ENCODE measurements at regions not wholly inside any gene's neighbourhood (a gene's known extent, or its start where the extent isn't known, plus 50 kb on each side); places are given as distances from the start of the nearest gene placed in this dataset.

- intact Hi-C loops (cut with micrococcal nuclease) = no loop called here
- no peaks in the 10 kb centered on the region for H3K9me1 ChIP-seq (replicated peaks; ENCODE audit: control insufficient read depth, extremely low read depth, insufficient read depth, low read length)
- no TSS peak for BruUV-seq (replicated peaks)
- no peaks in the 10 kb centered on the region for H3K9me3 ChIP-seq (replicated peaks; ENCODE audit: control insufficient read depth, insufficient read depth, low read length)
- dilution Hi-C loops (cut with MboI; ENCODE audit: extremely low pct_ligation_motif_present, low sequenced_read_pairs) = no loop called here
- no peak overlapping the region for H3K9ac ChIP-seq (replicated peaks; ENCODE audit: extremely low read depth, insufficient read depth, low read length)
- ChIA-PET POLR2A (no interaction called here), CTCF (no interaction called here)
- no peaks in the 10 kb centered on the region for H3K4me1 ChIP-seq (ENCODE audit: control insufficient read depth, extremely low read depth, insufficient read depth, low read length)
- H2AFZ ChIP-seq (ENCODE audit: low read depth, low read length) = no peak overlapping the region
- H4K20me1 ChIP-seq (replicated peaks; ENCODE audit: control insufficient read depth, extremely low read depth, insufficient read depth, low read length) = no peaks in the 10 kb centered on the region
- no peak for FAIRE-seq
- H3K4me2 ChIP-seq (ENCODE audit: insufficient read depth, low read length) = no peak overlapping the region
- H3K36me3 ChIP-seq (ENCODE audit: control insufficient read depth in 2 of 2, extremely low read depth in 1 of 2, insufficient read depth in 2 of 2, low read length in 2 of 2) = no peaks in the 10 kb centered on the region
- H3K27ac ChIP-seq (ENCODE audit: insufficient read depth, low read depth, low read length) = no peak overlapping the region
- no peaks in the 10 kb centered on the region for H3K79me2 ChIP-seq (ENCODE audit: control insufficient read depth, insufficient read depth, low read length)
- no peak for DNase-seq (ENCODE audit: low read depth, low spot score)
- H3K4me3 ChIP-seq (replicated peaks in 1 of 3; ENCODE audit: insufficient read depth in 1 of 3, low read depth in 1 of 3, low read length in 3 of 3) = no peak overlapping the region
- TF ChIP-seq EZH2 (IDR thresholded peaks at IDR 0.05; ENCODE audit: borderline replicate concordance, low read depth, low read length, severe bottlenecking) (no peak), FOS (IDR thresholded peaks at IDR 0.05; ENCODE audit: borderline replicate concordance, insufficient read depth, low read length) (no peak), MAX (IDR thresholded peaks at IDR 0.05; ENCODE audit: insufficient read depth, insufficient read length) (no peak), POLR2A (IDR thresholded peaks at IDR 0.05; ENCODE audit: low read depth, low read length) (no peak)
- TF ChIP-seq, protein P1, sequence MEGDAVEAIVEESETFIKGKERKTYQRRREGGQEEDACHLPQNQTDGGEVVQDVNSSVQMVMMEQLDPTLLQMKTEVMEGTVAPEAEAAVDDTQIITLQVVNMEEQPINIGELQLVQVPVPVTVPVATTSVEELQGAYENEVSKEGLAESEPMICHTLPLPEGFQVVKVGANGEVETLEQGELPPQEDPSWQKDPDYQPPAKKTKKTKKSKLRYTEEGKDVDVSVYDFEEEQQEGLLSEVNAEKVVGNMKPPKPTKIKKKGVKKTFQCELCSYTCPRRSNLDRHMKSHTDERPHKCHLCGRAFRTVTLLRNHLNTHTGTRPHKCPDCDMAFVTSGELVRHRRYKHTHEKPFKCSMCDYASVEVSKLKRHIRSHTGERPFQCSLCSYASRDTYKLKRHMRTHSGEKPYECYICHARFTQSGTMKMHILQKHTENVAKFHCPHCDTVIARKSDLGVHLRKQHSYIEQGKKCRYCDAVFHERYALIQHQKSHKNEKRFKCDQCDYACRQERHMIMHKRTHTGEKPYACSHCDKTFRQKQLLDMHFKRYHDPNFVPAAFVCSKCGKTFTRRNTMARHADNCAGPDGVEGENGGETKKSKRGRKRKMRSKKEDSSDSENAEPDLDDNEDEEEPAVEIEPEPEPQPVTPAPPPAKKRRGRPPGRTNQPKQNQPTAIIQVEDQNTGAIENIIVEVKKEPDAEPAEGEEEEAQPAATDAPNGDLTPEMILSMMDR (IDR thresholded peaks at IDR 0.05; ENCODE audit: extremely low read depth in 1 of 2, insufficient read depth in 1 of 2, low read depth in 1 of 2, low read length in 2 of 2) = no peak
- peaks cover 10 to 21% of the 10 kb centered on the region in 2 experiments for H3K27me3 ChIP-seq (ENCODE audit: control insufficient read depth in 2 of 2, insufficient read depth in 2 of 2, low read length in 2 of 2)
These were observed 237.6 kb downstream of the CSNK2A3 start for GRCh38 chr11:11115475-11115874.

- no peaks in the 10 kb centered on the region for H3K9me3 ChIP-seq (replicated peaks; ENCODE audit: control insufficient read depth, insufficient read depth, low read length)
- H3K9ac ChIP-seq (replicated peaks; ENCODE audit: extremely low read depth, insufficient read depth, low read length) = no peak overlapping the region
- no peak for FAIRE-seq
- H4K20me1 ChIP-seq (replicated peaks; ENCODE audit: control insufficient read depth, extremely low read depth, insufficient read depth, low read length) = no peaks in the 10 kb centered on the region
- H3K36me3 ChIP-seq (ENCODE audit: control insufficient read depth in 2 of 2, extremely low read depth in 1 of 2, insufficient read depth in 2 of 2, low read length in 2 of 2) = no peaks in the 10 kb centered on the region
- no TSS peak for BruUV-seq (replicated peaks)
- DNase-seq (ENCODE audit: low read depth, low spot score) = no peak
- peaks cover 7 to 17% of the 10 kb centered on the region in 2 experiments for H3K27me3 ChIP-seq (ENCODE audit: control insufficient read depth in 2 of 2, insufficient read depth in 2 of 2, low read length in 2 of 2)
- TF ChIP-seq POLR2A (IDR thresholded peaks at IDR 0.05; ENCODE audit: low read depth, low read length) = no peak
- H3K4me2 ChIP-seq (ENCODE audit: insufficient read depth, low read length) = no peak overlapping the region
- no peaks in the 10 kb centered on the region for H3K4me1 ChIP-seq (ENCODE audit: control insufficient read depth, extremely low read depth, insufficient read depth, low read length)
- POLR2A ChIA-PET = no interaction called here
- intact Hi-C loops (cut with micrococcal nuclease) (no loop called here), dilution Hi-C loops (cut with MboI; ENCODE audit: extremely low pct_ligation_motif_present, low sequenced_read_pairs) (no loop called here)
- CTCF ChIA-PET = no interaction called here
- H3K79me2 ChIP-seq (ENCODE audit: control insufficient read depth, insufficient read depth, low read length) = no peaks in the 10 kb centered on the region
- no peaks in the 10 kb centered on the region for H3K9me1 ChIP-seq (replicated peaks; ENCODE audit: control insufficient read depth, extremely low read depth, insufficient read depth, low read length)
- no peak overlapping the region for H2AFZ ChIP-seq (ENCODE audit: low read depth, low read length)
- no peak overlapping the region for H3K27ac ChIP-seq (ENCODE audit: insufficient read depth, low read depth, low read length)
- no peak overlapping the region for H3K4me3 ChIP-seq (replicated peaks in 1 of 3; ENCODE audit: insufficient read depth in 1 of 3, low read depth in 1 of 3, low read length in 3 of 3)
These were observed 239.4 kb downstream of the CSNK2A3 start for GRCh38 chr11:11113626-11114025.
